ENCODE measurements at regions not wholly inside any gene's neighbourhood (a gene's known extent, or its start where the extent isn't known, plus 50 kb on each side); places are given as distances from the start of the nearest gene placed in this dataset.

DNA sequence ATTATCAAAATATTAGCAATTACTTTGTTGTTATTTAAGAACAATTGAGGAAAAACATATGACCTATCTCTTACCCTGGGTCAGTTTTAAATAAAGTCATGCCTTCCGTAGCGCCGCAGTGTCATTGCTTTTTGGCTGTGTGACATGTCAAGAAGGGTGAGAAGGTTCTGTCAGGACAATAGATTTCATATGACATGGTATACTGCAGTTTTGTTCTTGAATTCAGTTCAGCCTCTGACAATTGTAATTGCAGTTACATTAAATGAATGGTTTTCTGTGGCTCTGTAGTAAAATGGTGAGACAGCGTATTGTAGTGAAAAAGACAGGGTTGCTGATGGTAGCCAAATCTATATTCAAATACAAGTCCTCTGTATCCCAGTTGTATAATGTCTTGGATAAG, 307.2 kb downstream of the CDH2 start:
- POLR2A ChIA-PET (ENCODE audit: low non-redundant PET) = no interaction called here

DNA sequence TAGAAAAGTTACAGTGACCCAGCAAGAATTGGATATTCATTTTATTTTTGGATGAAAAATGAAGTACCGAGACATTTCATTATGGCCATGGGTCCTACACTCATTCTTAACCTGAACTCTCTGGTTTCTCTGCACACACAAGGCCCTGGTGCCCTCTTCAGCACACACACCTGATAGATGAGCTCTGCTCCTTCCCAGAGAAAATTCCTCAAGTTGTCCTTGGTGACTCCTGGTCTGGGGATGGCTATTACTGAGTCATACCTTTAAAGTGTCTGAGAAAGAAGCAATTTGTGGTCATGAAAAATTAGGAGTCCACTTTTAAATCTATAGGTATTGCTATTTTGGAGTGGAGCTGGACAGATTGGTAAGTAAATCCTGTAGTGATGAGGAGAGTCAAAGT, 311.5 kb downstream of the CDH2 start:
- TF ChIP-seq, protein P1, sequence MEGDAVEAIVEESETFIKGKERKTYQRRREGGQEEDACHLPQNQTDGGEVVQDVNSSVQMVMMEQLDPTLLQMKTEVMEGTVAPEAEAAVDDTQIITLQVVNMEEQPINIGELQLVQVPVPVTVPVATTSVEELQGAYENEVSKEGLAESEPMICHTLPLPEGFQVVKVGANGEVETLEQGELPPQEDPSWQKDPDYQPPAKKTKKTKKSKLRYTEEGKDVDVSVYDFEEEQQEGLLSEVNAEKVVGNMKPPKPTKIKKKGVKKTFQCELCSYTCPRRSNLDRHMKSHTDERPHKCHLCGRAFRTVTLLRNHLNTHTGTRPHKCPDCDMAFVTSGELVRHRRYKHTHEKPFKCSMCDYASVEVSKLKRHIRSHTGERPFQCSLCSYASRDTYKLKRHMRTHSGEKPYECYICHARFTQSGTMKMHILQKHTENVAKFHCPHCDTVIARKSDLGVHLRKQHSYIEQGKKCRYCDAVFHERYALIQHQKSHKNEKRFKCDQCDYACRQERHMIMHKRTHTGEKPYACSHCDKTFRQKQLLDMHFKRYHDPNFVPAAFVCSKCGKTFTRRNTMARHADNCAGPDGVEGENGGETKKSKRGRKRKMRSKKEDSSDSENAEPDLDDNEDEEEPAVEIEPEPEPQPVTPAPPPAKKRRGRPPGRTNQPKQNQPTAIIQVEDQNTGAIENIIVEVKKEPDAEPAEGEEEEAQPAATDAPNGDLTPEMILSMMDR (conservative IDR thresholded peaks at IDR 0.05; ENCODE audit: low read depth) = no peak
- no peak overlapping the region for H3K27ac ChIP-seq
- ChIA-PET POLR2A (ENCODE audit: low non-redundant PET) (no interaction called here), CTCF (interaction anchor here (0.6 kb wide), 1 partner anchor 130 kb away, joined by 4 read pairs; no protein-coding TSS in a partner anchor)
- DNase-seq (ENCODE audit: low spot score) = no peak

More for the DNA sequence above, 307.2 kb downstream of the CDH2 start:
- TF ChIP-seq, protein P1 (conservative IDR thresholded peaks at IDR 0.05; ENCODE audit: low read depth) = no peak
- DNase-seq (ENCODE audit: low spot score) = no peak
- CTCF ChIA-PET = no interaction called here
- no peak overlapping the region for H3K27ac ChIP-seq

DNA sequence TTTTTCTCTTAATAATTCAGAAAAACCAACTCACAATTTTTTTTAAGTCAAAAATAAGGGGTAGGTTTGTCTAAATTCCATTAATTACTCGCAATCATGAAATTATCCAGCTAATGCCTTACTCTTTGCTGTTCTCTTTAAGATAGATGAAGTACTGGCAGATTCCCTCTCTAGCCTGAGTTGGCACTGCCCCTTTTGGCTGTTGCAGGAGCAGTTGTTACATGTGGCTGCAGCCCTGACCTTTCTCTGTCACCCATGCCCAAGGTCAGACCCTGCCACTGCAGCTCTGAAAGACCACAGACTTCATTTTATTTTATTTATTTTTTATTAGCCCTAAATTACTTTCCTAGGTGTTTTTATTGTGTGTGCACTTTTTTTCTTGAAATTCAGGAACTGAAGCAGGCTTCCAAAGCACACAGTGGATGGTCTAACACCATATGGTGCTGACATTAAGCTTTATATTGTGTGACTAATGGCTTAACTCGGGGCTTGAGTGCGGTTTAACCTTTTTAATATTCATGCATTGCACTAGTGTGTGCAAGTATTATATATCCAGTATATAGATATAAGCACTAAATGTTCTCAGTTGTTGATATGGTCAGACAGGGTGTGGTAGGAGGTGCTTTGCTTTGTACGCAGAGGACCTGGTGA, 313.0 kb downstream of the CDH2 start:
- CTCF ChIA-PET = no interaction called here
- TF ChIP-seq, protein P1 (conservative IDR thresholded peaks at IDR 0.05; ENCODE audit: low read depth) = no peak
- DNase-seq (ENCODE audit: low spot score) = no peak
- POLR2A ChIA-PET (ENCODE audit: low non-redundant PET) = no interaction called here
- H3K27ac ChIP-seq = no peak overlapping the region

DNA sequence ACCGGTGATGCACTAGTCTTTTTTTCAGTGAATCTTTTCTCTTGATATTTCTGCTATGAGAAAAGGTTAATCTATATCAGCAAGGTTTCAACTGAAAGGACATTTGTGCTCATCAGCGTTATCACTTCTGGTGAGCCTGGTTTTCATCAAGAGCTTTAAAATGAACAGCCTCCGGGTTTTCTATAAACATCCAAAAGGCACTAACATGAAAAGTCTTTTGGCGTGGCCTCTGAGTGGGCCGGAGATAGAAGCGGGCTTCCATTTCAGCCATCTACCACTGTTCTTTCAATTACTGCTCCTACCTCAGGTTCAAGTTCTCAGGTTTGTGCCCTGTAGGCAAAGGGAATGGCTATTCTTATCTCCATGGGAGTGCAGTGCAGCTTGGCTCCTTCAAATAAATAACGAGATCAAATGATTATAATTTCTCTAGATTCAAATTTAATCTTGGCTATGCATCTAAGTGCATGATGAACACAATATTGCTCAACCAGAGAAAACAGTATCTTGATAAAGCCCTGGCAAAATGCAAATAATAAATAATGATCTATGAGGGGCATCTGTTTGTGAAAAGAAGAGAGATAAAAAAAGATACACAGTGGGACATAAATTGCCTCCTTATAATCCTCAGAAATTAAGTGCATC, 314.8 kb downstream of the CDH2 start:
- DNase-seq (ENCODE audit: low spot score) = no peak
- CTCF ChIA-PET = no interaction called here
- TF ChIP-seq, protein P1 (conservative IDR thresholded peaks at IDR 0.05; ENCODE audit: low read depth) = no peak
- no peak overlapping the region for H3K27ac ChIP-seq
- POLR2A ChIA-PET (ENCODE audit: low non-redundant PET) = no interaction called here

DNA sequence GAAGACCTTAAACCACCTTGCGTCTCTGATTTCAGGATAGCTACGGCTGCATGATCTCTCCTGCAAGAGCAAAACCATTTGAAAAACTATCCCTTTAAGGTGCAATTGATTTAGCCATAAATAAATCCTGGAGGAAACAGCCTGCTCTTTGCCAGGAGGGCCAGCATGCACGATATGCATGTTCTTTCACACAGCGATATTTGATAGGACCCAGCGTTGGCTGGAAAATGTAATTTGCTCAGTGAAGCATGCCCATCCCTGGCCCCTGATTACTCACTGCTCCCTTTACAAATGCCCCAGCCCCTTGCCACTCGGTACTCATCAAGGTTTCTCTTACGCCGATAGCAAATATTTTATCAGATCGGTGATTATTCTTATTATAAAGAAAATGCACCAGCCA, 315.4 kb downstream of the CDH2 start:
- ChIA-PET CTCF (no interaction called here), POLR2A (ENCODE audit: low non-redundant PET) (no interaction called here)
- DNase-seq (ENCODE audit: low spot score) = no peak
- no peak overlapping the region for H3K27ac ChIP-seq
- TF ChIP-seq, protein P1 (conservative IDR thresholded peaks at IDR 0.05; ENCODE audit: low read depth) = no peak

DNA sequence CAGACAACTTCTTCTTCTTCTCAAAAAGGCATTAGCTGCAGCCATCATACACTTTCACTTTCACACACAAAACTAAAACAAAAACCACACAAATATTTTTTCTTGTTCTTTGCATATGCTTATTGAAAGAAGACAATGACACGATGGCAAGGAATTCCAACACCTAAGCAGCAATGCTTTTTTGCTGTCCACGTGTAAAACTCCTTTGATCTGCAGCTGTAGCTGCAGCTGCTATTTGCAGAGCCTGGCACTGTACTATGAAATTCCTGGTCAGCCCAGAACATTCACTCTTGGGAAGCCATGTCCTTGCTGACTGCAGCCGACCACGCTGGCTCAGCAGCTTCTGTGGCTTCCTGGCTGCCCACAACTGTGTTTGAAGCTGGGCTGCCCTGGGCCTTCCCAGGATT, 316.2 kb downstream of the CDH2 start:
- ChIA-PET CTCF (no interaction called here), POLR2A (ENCODE audit: low non-redundant PET) (no interaction called here)
- peak overlapping the region; percentile 66 for H3K27ac ChIP-seq
- TF ChIP-seq, protein P1 (conservative IDR thresholded peaks at IDR 0.05; ENCODE audit: low read depth) = no peak
- DNase-seq (ENCODE audit: low spot score) = no peak

Data from RWPE1 (cell line).